Limb (tissue), 2 donors: ENCODE measurements at regions not wholly inside any gene's neighbourhood (a gene's known extent, or its start where the extent isn't known, plus 50 kb on each side); places are given as distances from the start of the nearest gene placed in this dataset.

Experiments
- DNase-seq, 2 donors: peaks; one replicate each; pipeline ENCODE4 v3.0.0-alpha.2; 2016; ENCODE audit errors: extremely low spot score in 2 of 2

GRCh38 chr1:58862728-58863385 lies 79.0 kb upstream of the JUN start:
- no peak for DNase-seq

- DNase-seq = no peak
These were observed 80.8 kb upstream of the JUN start for GRCh38 chr1:58864654-58865053.

GRCh38 chr1:58866578-58866977 lies 82.7 kb upstream of the JUN start:
- no peak for DNase-seq

GRCh38 chr1:58869638-58870297 lies 85.9 kb upstream of the JUN start:
- DNase-seq = no peak

DNA sequence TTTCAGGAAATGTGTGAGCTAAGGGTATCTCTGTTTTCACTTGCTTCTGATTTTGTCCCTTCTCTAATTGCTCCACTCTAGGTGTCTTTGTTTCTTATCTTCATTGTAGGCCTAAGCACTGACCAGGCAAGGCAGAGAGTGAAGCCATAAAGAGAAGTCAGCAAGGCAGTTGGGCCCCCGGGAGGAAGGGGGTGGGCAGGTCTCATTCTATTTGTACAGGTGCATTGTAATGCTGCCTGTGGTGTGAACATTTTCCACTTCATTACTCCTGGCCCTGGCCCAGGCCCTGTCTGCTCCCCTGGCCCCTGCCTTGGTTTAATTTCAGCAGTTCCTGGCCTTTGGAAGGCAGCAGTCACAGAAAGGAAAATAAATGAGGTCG lies 86.4 kb upstream of the JUN start:
- peak in 1 of 2 donors; percentile 64 for DNase-seq

GRCh38 chr1:58874342-58874741 lies 90.5 kb upstream of the JUN start:
- DNase-seq = no peak

- DNase-seq = peak; percentile 76 to 85
These were observed 91.2 kb upstream of the JUN start for GRCh38 chr1:58874757-58875755.

DNA sequence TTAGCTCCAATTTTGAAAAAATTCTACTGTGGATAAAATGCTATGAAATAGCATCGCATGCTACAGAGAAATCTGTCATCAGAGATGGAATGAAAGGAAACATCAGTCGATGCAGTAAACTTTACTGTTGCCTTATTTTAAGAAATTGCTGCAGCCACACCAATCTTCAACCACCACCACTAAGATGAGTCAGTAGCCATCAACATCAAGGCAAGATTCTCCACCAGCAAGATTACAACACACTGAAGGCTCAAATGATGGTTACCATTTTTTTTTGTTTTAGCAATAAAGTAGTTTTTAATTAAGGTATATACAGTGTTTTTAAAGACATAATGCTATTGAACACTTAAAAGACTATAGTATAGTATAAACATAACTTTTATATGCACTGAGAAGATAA lies 95.6 kb upstream of the JUN start:
- DNase-seq = no peak

DNA sequence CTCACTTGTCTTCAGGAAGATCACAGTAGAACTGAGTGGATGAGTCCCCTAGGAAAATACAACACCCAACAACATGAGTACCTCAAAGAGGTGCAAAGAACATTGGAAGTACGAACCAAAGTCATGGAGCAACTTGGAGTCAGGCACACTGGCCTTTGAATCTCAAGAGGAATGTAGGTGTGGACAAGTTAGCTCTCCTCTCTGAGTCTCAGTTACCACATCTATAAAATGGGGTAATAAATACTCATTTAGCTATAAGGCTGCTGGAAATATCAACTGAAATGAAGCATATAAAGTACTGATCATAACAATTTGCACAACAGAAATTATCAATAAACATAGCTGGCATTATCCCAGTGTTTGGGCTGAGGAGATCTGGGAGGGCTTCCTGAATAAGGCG lies 96.7 kb upstream of the JUN start:
- no peak for DNase-seq

DNA sequence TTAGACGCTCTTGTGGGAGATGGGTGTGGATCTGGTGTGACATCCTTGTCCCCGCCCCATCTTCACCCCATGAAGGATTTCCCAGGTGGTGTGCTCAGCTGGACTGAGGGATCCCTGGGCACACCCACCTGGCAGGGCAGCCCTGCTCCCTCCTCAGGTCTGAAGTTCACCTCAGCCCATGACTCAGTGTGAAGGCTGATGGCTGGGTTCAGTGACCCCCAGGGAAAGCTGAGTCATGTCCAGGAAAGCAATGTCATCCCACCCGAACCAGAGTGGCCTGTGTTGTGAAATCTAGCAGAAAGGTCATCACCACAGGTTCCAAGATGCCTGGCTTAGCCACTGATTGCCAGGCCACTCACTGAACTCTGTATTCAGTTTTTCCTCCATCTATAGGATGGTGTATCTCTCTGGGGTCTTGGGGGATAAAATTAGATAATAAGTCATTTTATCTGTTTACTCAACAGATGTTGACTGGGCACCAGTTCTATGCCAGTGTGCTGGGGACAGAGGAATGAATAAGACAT lies 97.7 kb upstream of the JUN start:
- DNase-seq = no peak

- no peak for DNase-seq
These were observed 98.6 kb upstream of the JUN start for GRCh38 chr1:58882322-58882948.

DNA sequence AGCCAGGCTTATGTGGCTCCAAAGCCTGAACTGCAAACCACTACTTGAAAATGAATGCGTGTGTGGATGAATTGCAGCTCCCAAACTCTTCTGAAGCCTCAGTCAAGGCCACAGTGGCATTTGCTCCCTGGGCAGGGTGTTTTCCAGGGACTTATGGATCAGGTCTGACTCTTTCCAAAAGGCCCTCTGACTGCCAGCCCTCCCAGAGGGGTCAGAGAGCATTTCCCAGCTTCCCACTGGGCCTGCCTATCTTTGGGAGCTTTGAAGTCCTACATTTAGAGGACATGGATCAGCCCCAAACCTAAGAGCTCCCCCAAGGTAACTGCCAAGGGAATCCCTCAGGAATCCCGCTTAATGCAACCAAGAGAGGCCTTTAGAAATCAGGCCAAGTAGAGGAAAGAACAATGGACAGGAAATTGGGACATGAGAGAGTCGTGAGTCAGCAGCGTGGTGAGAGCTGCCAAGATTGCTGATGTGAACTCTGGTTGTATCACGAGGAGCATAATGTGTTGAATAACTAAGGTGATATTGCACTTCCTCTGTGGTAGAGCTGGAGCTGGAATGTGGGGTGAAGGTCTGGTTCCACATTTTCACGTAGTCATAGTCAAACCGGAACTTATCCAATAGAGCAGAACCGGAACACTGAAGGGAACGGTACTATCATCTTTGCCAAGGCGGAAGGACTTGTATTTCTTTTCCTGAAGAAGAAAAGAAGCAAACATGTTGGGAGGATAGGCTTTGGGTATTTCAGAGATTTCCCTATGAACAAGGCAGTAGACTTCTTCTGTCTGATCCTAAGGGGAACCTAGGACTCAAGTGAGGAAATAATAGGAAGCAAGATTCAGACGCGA lies 99.4 kb upstream of the JUN start:
- no peak for DNase-seq

- DNase-seq = no peak
These were observed 100.1 kb upstream of the JUN start for GRCh38 chr1:58883888-58884482.

DNA sequence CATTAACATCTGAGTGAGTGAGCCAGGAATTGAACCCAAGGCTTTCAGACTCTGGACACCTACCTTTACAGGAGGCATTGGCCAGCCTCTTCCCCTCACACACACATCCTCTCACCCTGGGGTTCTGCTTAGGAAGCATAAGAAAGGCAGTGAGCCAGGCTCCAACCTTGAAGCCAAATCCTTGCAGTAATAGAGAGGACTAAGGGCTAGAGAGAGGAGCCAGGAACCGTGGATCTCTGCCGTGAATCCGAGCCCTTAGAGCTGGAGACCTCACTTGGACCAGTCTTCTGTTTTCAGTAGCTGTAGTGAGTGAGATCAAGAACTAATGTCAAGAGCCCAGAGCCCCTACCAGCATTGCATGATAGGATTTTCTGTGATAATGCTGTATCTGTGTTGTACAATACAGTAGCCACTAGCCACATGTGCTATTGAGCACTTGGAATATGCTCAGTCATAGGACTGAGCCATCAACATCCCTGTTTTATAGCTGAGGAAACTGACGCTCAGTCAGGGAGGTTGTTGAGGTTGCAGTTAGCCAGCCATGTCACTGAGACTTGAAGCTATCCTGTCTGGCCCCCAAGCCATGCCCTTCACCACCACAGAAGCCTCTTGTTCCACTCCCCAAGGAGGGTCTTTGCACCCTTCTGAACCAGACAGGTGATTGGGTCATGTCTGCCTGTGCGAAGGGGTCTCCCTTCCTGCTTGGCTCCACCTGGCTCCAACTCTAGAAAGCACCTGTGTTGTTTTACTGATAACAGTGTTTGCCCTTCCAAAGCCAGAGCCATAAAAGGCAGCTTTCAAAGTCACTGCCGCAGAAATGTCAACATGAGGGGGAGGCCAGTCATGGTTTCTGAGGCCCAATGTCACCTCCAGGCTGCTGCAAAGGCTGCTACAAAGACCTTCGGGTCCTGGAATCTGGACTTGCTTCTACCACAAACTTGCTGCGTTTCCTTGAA lies 101.1 kb upstream of the JUN start:
- DNase-seq = no peak

DNA sequence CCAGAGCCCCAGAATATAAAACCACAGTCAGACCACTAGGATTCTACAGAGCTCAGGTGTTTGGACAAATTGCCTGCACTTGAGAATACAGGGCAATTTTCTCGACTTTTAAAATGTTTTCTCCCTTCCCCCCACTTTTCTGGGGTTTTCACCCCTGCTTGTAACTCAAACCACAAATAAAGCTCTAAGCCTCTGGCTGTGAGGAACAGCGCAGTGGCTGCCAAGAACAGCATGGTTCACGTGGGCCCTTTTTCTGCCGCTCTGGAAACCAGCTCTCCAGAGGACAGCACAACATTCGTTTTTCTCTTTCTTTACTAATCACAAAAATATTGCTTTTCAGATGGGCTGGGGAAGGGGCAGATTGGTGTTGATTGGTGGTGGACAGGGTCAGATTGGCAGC lies 102.2 kb upstream of the JUN start:
- no peak for DNase-seq

DNA sequence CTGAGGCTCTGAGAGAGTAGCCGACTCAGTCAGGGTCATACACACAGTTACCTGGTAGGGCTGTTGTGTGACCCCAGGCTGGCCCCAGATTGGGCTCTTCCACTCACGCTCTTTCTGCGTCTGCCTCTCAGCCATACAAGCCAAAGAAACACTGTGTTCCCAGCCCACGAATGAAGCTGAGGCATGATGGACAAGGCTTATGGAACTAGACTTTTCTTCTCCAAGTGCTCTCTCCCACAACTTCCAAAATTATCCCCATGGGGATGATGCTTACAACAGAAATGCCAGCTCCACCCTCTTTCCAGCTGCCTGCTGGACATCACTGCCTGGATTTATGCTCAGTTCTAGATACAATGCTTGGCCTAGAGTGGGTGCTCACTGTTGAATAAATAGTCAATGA lies 102.8 kb upstream of the JUN start:
- DNase-seq = no peak

DNA sequence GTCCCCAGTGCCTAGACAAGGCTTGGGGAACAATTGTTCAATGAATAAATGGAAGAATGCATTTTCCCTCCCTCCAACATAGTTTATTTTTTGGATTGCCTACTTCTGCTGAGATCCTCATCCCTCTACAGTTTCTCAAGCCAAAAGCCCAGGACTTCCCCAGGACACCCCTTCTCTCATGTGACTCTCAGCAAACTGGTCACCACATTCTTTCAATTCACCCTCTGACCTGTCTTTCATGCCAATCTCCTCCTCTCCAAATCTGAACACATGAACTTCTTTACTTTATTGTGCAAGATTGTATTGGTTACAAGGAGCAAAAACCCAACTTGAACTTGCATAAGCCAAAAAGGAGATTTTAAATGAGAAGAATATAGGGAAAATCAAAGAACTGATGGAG lies 103.2 kb upstream of the JUN start:
- DNase-seq = no peak

GRCh38 chr1:58888833-58889232 lies 105.0 kb upstream of the JUN start:
- no peak for DNase-seq

DNA sequence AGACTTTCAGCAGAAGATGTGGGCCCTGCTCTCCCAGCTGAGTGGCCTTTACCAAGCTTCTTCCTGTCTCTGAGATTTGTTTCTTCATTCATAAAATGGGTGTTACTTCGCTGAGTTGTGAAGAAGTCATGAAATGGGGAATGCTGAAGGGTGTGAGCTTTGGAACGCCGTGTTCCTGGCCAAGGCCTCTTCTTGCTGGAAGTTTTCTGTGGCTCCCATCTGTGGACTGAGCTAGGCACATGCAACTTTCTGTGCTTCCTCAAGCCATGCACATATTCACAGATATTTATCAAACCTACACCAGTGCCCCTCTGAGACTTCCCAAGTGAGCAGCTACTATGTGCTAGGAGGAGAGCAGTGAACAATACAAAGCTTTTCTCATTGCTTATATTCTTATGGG lies 106.3 kb upstream of the JUN start:
- no peak for DNase-seq
